ENCODE measurements at regions not wholly inside any gene's neighbourhood (a gene's known extent, or its start where the extent isn't known, plus 50 kb on each side); places are given as distances from the start of the nearest gene placed in this dataset.

DNA sequence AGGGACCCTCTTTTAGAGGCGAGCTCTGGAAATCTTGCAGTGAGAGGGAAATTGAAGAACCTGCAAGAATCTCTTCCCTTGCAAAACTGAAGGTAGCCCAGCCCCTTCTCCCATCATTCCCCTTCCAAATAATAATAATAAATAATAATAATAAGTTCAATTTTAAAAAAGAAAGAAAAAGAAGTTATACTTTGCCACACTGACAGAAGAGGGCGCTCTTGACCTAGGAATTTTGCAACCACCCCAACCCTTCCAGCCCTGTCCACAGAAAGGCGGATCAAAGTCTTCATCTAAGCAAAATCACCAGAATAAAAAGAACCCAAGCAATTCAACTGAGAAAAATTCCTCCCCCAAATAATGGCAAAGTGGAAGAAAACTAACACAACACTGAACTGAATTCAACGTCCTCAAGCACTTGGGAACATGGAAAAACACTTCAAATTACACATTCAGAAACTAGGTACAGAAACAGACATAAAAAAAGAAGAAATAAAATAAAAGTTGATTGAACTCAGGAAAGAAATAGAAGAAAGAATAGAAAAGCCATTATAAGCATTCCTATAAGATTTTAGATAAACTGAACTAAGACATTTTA, 98.9 kb upstream of the GLS start (continued):
- TF ChIP-seq CTCF (IDR thresholded peaks at IDR 0.05; ENCODE audit: control extremely low read depth in 1 of 3, insufficient read depth in 1 of 3, low read depth in 1 of 3, low read length in 3 of 3): peak; percentile 20 to 74 (median 47)
- no peak for TF ChIP-seq ATF2 (IDR thresholded peaks at IDR 0.05; ENCODE audit: low read length)
